HG03139 (cell line): ENCODE measurements at regions not wholly inside any gene's neighbourhood (a gene's known extent, or its start where the extent isn't known, plus 50 kb on each side); places are given as distances from the start of the nearest gene placed in this dataset.
"Not testable (repeated sequence)": the region's sequence is repeated elsewhere in the genome, so short reads cannot be mapped to it uniquely, and the experiment has no call there.

ENCODE experiments used
- ATAC-seq: cut with Tn5 transposase; IDR thresholded peaks from one replicate; pipeline ENCODE4 v1.9.1; 2021; ENCODE audit not compliant: unreplicated experiment

DNA sequence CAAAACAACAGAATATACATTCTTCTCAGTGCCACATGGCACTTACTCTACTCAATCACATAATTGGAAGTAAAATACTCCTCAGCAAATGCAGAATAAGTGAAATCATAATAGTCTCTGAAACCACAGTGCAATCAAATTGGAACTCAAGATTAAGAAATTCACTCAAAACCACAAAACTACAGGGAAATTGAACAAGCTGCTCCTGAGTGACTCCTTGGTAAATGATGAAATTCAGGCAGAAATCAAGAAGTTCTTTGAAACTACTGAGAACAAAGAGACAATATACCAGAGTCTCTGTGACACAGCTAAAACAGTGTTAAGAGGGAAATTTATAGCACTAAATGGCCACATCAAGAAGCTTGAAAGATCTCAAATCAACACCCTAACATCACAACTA is 125.4 kb downstream of the MTERF1 start:
- not testable (repeated sequence) for ATAC-seq

DNA sequence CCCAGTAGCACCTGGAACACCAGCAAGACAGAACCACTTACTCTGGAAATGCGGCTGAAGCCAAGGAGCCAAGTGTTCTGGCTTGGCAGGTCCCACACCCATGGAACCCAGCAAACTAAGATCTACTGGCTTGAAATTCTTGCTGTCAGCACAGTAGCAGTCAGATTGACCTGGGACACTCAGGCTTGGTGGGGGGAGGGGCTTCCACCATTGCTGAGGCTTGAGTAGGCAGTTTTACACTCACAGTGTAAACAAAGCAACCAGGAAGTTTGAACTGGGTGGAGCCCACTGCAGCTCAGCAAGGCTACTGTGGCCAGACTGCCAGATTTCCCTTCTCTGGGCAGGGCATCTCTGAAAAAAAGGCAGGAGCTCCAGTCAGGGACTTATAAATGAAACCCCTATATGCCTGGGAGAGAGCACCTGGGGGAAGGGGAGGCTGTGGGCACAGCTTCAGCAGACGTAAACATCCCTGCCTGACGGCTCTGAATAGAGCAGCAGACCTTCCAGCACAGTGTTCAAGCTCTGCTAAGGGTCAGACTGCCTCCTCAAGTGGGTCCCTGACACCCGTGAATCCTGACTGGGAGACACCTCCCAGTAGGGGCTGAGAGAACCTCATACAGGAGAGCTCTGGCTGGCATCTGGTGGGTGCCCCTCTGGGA is 121.2 kb downstream of the MTERF1 start:
- no peak for ATAC-seq

DNA sequence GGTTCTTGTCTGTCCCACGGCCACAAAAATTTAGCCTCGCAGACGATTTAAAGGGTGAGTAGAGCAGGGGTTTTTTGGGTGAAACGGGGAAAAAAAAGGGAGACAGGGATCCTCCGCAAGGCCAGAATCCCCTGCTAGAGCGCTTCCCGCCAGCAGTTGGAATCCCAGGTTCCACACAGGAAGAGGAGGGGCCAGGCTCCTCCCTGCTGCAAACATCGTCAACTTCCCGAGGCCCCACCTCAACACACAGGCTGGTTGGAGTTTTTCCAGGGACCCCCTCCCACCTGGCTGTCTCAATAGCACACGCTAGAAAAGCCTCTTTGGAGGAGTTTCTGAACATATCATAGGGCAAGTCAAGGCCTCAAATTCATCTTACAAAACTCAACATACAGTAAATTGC is 112.7 kb downstream of the MTERF1 start:
- no peak for ATAC-seq

DNA sequence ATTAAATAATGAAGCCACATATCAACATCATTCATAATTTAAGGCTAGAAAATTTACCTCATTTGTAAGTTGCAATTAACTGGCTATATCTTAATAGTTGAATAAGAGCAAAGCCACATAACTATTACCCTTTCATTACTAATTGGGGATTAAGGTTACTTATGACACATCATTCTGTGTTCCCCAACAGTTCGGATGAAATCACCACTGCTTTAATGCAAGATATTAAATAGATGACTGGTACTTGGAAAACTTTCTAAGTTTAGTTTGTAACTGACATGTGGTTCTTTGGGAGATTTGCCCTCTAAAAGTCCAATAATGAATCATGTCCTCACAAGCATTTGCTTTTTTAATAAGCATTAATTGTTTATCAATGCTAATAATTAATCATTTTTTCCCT is 109.1 kb downstream of the MTERF1 start:
- no peak for ATAC-seq

DNA sequence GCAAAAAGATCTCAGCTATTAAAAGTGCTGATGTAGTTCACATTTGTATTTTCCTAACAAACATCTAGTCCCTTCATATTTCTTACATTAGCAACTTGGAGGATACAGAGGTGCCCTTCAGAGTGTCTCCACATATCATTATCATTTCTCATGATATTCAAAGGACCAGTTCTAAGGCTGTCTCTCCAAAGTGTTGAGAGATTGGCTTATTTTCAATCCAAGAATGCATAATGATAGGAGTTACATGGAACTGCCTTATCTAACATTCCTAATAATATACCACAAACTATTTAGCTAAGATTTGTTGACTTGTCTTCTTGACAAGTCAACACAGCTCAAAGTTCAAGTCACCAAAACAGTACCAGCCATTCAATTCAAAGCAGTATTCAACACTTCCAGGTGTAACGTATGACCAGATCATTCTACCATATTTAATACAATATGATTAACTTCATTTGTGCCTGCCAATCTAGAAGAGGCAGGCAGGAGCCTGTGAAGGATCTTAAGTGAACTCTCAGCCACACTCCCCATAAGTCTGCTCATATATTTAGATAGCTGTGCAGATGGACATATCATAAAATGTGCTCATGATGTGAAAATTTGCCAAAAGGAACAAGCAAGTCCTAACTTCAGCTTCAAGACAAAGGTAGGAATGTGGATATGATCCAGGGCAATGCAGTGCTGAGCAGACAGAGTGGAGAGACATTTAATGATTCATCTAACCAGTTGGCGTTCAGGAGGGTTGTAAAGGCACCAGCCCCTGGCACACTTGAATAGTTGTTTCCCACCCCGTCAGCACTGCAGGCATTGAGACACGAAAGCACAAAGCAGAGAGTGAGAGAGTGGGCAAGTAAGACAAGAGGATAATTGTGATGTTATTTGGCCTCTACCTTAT is 108.3 kb downstream of the MTERF1 start:
- ATAC-seq, result no peak

DNA sequence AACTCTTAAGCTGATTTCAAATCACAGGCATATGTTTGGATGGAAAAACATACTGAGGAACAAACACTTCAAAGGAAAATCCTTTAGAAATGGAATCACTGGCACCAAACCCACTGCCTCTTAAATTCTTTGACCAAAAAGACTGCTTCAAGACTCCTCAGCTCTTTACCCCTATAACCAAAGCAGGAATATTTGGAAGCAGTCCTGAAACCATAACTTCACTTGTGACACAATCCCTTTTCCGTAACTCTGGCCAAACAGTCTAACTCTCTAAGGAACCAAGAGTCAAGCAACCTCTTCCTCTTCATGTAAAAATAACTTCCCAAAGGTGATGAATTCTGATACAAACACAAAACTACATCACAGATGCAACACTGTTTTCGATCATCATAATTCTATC is 104.3 kb downstream of the MTERF1 start:
- no peak for ATAC-seq

DNA sequence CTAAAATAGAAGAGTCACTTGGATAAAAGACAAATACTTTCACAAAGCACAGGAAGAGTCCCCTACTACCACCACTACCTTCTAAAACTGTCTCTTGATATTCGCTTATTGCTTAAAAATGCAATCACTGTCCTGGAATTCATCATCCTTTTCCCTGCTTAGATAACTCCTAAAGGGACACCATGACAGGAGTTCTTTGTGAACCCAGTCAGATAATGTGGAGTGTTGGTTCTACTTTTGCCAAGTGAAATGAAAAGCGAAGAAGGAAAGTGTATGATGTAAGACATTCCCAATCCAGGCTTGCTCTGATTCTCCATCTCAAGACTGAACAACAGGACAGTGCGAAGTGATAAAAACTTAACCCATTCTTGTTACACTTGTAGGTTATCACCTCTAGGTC is 103.0 kb downstream of the MTERF1 start:
- no peak for ATAC-seq

DNA sequence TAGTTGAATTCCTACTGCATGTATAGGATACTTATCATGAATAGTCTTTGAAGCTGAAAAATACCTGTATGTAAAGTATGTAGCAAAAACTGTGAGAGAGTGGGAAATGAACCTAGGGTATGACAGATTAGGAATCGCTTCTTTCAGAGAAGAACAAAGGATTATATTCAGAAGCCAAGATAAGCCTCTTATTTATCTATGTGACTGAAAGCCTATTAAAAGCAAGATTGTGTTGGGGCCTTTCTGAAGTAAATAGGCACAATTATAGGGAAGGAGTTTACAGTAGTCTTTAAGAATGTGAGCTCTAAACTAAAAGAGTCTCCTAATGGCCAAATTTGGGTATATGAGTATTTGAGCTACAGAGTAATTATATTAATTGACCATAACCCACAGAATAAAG is 102.1 kb downstream of the MTERF1 start:
- no peak for ATAC-seq

DNA sequence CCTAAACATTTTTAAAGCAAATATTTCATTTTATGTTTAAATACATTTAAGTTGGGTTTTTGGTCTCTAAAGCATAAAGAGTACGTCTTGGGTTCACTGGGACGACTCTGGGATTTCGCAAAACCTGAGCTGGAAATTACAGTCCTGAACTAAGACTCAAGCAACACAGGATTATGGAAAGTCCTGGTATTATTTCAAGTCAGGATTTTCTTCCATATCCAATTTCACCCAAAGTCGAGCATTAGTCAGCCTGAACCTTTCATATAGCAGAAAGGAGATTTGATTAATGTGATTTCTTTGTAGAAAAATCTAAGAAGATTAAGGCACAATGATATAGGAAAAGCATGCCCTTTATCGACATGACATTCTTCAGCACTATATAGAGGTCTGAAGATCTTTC is 100.0 kb downstream of the MTERF1 start:
- ATAC-seq, result no peak

DNA sequence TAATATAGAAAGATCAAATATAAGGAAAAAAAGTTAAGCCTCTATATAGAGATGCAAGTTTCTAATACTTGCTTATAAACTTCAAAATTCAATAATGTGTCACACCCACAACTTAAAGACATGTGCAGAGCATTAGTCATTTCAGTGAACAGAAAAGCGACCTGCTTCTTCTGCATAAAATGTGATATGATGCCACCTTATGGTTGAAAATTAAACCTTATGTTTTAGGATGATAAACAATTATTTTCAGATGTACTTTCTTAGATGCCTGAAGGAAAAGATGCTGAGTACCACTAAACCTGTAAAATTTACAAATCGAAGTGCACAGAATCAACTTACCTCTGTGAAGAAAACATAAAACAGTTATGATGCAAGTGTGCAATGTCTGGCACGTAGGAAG is 96.0 kb downstream of the MTERF1 start:
- ATAC-seq, result no peak

DNA sequence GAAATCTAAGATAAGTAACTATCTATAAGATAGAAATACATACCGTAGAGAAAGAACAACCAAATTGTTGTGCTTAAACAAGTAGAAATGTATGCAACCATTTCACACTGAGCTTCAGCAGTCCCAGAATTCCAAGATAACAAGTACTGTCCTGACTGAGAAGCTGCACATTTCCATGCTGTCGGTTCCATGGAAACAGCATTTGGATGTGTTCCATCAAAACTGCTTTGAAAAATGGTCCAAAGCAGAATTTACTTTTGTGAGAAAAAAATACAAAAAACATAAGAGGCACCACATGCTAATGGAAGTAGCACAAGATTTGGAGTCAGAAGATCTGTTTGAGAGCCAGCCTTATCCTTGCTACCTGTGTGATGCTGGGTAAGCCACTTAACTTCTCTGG is 92.6 kb downstream of the MTERF1 start:
- no peak for ATAC-seq

DNA sequence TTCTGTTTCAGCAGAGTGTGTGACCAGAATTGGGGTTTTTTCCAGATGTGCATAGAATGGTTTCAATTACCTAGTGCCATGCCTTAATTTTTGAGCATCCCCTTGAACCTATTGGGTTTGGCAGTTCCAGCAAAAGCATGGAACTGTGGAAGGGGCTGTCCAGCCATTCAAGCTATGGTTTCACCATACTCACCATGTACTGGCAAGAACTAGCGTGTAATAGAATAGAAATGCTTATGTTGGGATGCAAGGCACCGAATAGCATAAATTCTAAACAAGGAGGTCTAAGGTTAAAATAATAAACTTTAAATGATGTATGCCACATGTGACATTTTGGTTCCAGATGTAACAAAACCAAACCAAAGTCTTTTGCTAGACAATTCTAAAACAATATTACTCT is 91.4 kb downstream of the MTERF1 start:
- no peak for ATAC-seq

DNA sequence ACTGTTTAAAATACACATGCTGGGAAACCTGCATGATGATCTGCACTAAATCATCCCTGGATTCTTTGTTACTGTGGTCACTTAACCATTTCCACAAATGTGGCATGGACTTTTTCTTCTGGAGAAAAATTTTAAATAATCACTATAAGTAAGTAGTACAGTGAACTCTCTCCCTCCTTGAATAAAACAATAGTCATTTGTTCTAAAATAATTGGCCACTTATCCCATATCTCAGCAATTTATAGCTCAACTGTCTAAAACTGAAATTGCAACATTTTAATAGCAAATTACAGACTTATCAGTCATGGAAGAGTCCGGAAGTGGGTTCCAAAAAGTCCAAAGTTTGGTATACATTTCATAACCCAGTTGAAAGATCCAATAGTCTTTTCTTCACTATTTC is 90.9 kb downstream of the MTERF1 start:
- no peak for ATAC-seq

DNA sequence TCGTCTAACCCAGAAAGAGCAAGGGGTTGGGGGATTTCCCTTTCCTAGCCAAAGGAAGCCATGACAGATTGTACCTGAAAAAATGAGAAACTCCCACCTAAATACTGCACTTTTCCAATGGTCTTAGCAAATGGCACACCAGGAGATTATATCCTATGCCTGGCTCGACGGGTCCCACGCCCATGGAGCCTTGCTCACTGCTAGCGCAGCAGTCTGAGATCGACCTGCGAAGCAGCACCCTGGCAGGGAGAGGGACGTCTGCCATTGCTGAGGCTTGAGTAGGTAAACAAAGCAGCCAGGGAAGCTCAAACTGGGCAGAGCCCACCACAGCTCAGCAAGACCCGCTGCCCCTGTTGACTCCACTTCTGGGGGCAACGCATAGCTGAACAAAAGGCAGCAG is 89.9 kb downstream of the MTERF1 start:
- ATAC-seq, result not testable (repeated sequence)

DNA sequence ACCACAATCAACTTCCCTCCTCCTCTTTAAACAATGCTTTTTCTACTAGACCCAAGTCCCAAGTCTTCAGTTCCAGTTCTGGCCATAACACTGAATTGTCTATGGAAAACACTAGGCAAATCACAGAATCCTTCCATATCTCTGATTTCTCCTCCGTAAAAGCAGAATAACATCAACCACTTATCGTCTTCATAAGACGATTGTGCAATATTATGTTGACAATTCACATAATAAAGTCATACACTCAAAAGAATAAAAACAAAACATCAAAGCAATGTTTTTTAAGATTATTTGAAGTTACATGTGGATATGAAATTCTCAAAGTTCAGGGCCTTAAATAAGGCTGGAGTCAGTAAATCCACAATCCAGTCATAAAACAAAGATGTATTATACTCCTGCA is 84.4 kb downstream of the MTERF1 start:
- no peak for ATAC-seq

DNA sequence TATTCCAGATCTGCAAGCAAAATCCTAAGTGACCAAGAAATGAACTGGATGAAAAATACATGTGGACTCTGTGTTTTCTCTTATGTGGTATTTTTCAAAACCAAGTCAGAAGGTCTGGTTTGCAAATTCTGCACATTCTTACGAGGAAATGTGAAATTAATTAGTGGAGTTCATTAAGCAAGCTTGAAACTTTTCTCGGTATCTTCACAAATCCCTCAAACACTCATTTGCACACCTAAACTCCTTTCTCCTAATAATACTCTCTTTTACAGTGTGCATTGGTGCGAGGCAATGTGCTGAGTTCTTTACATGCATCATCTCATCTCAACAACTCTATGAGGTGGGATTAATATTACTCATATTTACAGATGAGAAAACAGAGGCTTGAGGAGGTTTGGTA is 82.1 kb downstream of the MTERF1 start:
- ATAC-seq, result no peak

DNA sequence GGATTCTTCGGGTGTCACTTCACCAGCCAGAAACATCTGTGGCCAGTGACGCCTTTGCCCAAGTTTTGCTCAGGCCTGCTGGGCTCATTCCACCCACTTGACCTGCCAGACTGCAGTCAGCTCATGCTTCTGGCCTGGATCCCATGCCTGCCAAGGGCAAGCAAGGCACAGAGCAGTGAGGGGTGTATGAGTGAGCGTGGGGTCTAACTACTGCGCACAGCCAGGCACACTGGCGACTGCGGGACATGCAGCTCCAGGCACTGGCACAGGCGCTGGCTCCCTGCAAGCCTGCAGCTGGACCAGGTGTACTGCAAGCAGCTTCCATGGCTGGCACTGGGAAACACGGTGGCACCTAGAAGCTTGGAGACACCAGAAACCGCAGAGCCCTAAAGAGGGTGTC is 80.1 kb downstream of the MTERF1 start:
- no peak for ATAC-seq

DNA sequence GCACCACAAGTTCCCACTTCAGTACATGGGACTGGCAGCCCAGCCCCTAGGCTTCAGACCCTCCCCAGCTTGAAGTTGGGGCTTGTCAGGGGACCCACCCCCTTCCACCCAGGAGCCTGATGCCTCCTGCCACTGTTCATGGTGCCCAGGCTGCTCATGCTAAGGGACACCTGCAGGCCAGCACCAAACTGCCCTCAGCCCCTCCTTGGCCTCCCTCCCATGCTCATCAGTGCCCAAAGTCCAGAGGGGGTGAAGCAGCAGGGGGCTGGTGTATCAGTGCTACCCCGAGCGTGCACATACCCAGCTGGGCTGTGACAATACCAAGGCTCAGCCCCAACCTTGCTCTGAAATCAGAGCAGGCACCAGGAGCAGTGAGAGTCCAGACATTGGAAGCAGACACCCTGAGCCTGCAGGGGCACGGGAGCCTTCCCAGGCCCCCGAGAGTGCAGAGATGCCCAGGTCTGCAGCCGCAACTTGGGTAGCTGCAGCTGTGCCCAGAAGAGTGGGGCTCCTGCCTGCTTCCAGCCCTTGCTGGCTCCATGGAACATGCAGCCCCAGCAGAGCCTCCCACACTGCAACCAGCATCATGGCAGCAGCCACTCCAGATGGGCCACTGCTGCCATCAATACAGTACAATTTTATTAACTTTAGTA is 79.0 kb downstream of the MTERF1 start:
- ATAC-seq, result no peak

DNA sequence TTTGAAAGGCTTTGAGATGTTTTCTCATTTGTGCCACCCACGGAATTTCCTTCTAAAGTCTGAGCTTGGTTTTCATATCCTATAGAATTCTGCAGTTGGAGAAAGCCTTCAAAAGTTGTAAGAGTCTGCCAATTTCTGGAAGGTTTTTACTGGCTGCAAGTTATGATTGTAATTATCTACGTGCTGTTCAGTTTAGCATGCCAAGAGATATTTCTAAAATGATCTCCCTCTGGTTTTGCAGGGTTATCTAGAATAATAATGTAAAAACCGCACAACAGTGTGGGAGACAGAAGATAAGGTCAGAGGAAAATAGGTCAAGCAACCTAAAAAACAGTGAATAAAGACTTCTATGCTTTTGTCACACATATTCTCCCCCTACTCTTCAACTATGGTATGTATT is 69.3 kb downstream of the MTERF1 start:
- ATAC-seq, result no peak

DNA sequence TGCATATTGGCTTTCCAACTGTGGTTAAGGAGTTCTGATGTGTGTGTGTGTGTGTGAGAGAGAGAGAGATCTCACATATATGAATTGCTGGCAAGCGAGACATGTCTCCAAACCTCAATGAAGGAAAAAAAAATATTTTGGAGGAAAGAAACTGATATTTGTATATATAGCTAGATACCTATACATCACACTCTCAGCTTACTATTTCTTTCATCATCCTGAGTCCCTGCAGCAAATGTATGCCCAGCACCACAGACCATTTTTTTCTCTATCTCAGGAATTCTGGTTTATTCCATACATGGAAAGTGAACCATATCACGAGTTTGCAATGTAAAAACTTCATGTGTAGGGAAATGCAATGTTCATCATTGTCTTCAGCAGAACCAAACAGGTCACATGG is 68.9 kb downstream of the MTERF1 start:
- ATAC-seq, result no peak

DNA sequence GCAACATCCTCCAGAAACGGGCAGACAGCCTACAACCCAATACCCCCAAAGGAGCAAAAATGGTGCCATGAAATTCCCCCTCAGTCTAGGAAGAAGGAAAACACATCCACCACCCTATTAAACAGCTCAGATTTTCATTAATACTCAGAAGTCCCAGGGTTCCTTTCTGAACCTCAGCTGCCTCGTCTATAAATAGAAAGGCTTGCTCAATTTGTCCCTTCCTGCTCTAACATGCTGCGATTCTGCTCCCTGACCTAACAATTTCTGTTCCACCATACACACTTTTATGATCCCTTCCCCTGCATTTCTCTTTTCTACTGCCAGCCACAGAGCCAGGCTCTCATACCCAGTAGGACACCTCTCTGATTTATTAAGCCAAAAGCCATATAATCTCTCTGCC is 68.1 kb downstream of the MTERF1 start:
- no peak for ATAC-seq

DNA sequence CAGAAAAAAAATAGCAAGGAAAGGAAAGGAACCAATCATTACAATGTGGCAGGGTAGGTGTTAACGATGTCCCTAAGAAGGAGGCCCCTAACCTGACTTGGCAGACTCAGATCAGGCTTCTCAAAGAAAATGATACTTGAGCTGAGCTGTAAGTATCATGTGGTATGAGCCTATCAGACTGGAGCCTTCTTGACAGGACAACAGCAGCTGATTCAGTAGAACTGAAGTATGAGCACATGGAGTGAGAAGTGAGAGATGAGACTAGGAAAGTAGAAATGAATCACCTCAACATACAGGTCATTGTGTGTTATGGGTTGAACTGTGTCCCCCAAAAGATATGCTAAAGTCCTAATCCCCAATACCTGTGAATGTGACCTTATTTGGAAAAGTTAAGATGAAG is 66.3 kb downstream of the MTERF1 start:
- no peak for ATAC-seq
